Transverse colon (tissue), 3 donors: ENCODE measurements at regions not wholly inside any gene's neighbourhood (a gene's known extent, or its start where the extent isn't known, plus 50 kb on each side); places are given as distances from the start of the nearest gene placed in this dataset.
"Not testable (repeated sequence)": the region's sequence is repeated elsewhere in the genome, so short reads cannot be mapped to it uniquely, and the experiment has no call there.

ENCODE experiments used
- EP300 ChIP-seq: sonication (generic); formaldehyde crosslinking; IDR thresholded peaks from one replicate; pipeline ENCODE4 v1.6.1; 2017; ENCODE audit warnings: antibody characterized with exemption, low read depth
- POLR2AphosphoS5 ChIP-seq, 3 donors: sonication (generic); formaldehyde crosslinking; IDR thresholded peaks; one replicate each; pipeline ENCODE4 v1.6.1; 2016; ENCODE audit warnings: antibody characterized with exemption in 3 of 3

- not testable (repeated sequence) for TF ChIP-seq EP300; POLR2AphosphoS5 (IDR thresholded peaks at IDR 0.05)
These were observed 160.0 kb downstream of the FOXL1 start for GRCh38 chr16:86738322-86738721.
